LoVo (cell line): ENCODE measurements at regions not wholly inside any gene's neighbourhood (a gene's known extent, or its start where the extent isn't known, plus 50 kb on each side); places are given as distances from the start of the nearest gene placed in this dataset.

Experiments used
- DNase-seq: peaks from one replicate; pipeline ENCODE4 v3.0.0-alpha.2; 2016; ENCODE audit warnings: low spot score

DNA sequence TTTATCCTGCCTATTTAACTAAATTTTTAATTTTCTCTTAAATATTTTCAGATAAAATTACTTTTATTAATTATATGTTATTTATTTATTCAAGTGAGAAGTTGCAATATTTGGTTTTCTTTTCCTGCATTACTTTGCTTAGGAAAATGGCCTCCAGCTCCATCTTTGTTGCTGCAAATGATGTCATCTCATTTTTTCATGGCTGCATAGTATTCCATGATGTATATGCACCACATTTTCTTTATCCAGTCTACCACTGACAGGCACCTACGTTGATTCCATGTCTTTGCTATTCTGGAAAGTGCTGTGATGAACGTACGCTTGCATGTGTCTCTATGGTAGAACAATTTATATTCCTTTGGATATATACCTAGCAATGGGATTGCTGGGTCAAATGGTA is 186.9 kb upstream of the LYPLAL1 start:
- no peak for DNase-seq

DNA sequence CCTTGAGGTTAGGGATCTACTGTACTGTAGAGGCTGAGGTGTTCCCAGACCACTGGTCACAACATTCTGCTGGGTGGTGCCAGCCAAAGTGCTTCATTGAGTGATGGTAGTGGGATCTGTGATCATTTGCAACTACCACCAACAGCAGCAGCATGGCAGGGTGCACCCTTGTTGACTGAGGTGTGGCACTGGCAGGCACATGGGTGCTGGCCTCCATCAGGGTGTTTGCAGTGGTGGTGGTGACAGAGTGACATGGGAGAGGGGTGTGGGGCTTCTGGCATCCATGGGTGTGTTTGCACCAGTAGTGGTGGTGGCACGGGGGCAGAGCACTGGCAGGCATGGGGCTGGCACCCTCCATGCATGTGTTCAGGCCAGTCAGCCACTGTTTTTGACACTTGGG is 183.7 kb upstream of the LYPLAL1 start:
- no peak for DNase-seq

DNA sequence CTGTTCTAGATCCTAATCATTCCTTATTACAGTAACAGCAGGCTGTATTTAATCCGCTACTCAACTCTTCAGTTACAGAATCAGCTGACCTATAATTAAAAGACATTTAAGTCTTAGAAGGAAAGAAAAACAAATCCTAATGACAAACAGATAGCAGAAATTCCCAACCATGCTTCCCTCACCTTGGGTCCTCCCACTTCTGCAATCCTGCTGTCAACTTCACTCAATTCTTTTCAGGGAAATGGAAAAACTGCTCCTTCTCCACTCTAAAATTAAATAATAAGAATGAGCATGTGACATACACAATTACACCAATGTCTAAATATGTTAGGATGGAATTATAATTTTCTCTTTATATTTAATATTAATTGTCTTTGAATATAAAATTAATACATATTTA is 182.6 kb upstream of the LYPLAL1 start:
- no peak for DNase-seq

DNA sequence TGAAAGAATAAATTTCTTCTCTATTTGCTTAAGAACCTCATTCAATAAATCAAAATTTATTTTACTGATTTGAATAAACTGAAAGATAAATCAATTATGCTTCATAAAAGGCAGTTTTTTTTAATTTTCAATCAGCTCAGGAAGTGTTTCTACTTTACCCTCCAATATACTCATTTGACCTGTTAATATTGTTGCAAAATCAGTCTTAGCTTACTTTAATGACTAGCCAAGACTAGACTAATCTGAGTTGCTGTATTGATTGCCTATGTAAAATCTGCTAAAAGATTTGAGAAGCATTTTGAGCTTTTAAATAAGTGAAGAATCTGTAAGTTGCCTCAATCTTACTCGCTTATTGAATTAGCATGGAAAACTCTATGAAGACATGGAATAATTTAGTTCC is 179.1 kb upstream of the LYPLAL1 start:
- no peak for DNase-seq

DNA sequence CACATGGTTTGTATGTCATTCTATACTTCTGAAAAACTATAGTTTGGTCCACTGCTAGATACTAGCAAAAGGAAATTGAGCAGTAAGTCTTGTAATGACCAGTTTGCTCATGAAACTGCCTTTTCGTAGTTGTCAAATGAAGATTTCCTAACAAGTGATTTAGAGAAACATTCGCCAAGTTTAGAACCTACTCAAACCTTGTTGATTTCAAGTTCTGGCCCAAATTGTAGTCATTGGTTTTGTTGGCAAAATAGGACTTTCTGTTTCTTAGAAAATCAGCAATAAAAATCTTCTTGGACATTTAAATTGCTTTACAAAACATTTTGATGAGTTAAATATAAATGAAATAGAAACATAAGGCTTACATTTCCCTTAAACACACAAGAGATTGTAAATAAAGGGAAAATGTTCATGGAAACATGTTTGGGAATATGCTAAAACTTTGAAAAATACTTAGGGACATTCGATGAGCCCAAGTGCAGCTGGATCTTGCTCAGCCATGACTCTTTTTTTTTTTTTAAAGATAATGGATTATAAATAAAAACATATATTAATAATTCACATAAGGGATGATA is 178.5 kb upstream of the LYPLAL1 start:
- DNase-seq: no peak

DNA sequence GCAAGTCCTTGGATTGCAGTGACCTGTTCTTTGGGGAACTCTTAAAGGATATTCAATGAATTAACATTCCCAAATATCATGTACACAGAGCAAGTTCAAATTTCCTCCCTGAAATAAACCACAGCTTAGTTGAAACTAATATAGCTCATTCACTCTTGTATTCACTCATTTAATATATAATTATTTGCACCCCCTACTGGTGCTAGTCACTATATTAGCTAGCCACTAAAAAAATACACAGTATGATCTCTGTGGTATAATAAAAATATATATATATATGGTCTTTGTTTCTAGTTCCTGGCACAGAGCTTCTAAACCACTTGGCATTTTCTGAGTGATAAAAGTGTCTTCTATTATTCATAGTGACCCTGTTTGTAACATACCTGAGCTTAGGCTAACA is 177.3 kb upstream of the LYPLAL1 start:
- DNase-seq: no peak

DNA sequence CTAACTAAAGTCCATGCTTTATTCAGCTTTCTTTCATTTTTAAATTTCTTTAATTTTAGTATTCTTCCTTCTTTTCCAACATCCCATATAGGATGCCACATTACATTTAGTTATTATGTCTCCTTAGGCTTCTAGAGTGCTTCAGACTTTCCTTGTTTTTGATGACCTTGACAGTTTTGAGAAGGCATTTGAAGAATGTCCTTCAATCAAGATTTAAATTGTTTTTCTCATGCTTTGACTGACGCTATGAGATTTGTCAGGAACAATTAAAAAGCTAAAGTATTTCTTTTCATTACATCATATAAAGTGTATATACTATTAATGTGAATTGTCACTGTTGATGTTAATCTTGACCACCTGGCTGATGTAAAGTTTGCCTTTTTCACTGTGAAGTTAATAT is 173.7 kb upstream of the LYPLAL1 start:
- DNase-seq: no peak

DNA sequence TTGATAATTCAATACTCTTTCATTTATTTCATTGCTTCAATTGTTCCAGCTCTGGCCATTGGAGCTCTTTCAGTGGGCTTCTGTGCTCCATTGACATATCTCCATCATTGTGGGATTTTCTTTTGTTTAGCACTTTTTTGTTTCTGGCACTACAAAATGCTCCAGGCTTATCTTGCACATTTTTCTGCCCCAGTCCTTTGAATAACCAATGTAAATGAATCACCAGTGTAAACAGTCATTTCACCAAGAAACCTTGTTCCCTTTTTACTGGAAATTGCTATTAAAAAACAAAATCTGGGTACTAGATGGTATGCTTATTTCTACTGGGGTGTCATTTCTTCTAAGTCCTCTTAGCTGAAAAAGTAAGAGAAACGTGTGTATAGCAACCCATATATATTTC is 173.0 kb upstream of the LYPLAL1 start:
- no peak for DNase-seq

DNA sequence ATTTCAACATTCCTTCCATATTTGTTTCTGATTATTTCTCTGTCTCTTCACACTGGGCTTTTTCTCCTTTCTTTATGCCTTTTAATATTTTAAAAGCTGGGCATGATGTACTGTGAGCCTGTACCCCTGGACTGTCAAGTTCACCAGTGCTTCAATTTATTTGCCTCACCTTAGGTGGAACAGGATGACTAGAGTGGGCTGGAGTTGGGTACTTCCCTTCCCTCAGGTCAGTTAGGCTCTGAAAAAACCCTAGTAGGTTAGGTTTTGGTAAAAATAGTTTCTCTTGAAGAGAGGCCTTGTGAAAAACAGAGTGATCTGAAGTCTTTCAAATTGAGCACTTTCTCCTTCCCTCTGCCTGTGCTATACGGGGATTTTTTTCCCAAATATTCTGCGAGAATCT is 163.0 kb upstream of the LYPLAL1 start:
- DNase-seq: no peak

DNA sequence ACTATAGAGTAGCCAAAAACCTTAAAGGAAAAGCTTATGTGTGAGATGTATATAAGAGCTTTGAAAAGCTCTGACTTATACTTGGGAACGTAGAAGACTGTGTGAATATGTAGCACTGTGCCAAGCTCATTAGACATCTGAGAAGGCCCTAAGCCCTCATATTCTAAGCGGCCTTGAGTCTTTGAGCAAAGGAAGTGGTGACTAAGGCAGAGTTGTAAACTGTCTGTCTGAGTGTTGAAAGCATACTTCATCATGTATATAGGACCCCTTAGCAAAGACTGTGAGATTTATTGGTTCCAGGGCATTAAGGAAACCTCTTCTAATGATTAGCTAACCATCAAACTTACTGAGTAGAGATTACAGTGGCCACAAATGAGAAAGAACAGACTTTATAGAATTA is 153.3 kb upstream of the LYPLAL1 start:
- no peak for DNase-seq

DNA sequence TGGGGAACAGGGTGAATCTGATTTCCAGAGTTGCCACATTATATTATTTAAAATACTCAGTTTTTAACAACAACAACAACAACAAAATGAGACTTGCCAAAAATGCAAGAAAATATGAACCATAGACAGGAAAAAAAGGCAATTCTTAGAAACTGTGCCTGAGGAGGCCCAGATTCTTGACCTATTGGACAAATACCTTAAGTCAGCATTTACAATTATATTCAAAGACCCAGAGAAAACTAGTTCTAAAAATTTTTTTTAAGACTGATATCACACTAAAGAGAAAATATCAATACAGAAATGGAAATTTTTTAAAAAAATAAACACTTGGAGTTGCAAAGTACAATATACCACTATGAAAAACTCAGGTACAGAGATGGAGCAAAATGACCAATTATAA is 152.8 kb upstream of the LYPLAL1 start:
- no peak for DNase-seq

DNA sequence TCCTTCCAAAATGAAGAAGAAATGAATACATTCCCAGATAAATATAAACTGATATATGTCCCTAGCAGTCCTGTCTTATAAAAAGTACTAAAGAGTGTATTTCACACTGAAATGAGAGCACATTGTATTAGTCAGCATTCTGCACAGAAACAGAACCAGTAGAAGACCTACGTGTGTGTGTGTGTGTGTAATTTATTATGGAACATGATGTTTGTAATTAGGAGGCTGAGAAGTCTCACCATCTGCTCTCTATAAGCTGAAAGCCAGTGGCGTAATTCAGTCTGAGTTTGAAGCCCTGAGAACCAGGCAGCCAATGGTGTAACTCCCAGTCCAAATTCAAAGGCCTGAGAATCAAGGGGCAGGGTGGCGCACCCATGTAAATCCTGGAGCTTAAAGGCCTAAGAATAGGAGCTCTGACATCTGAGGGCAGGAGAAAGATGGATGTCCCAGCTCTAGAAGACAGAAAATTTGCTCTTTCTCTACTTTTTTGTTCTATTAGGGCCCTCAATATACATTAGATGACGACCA is 146.5 kb upstream of the LYPLAL1 start:
- no peak for DNase-seq

DNA sequence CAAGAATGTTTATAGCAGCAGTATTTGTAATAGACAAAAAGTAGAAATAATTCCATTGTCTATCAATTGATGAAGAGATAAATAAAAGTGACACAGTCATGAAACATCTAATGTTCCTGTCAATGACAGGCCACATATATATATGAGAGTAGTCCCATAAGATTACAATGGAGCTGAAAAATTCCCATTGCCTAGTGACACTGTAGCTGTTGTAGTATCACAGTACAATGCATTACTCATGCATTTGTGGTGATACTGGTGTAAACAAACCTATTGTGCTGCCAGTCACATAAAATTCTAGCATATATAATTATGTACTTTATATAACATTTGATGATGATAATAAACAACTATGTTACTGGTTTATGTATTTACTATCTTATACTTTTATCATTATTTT is 141.9 kb upstream of the LYPLAL1 start:
- DNase-seq: no peak

DNA sequence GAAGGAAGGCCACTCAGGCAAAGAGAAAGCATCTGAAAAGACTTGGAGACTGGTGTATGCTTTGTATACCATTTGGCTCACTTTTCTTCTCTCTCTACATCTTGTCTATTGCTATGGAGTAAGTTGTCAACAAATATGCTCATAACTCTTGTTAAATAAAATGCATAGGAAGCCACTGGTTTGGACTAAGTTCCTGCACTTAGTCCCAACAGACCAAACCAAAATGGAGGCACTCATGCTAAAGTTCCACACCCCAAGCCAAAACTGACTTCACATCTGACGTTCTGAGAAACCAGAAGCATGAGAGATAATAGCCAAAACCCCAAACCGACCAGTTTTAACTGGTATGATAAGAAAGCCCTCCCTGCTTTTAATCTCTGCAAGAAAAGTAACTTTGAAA is 135.3 kb upstream of the LYPLAL1 start:
- DNase-seq: no peak

DNA sequence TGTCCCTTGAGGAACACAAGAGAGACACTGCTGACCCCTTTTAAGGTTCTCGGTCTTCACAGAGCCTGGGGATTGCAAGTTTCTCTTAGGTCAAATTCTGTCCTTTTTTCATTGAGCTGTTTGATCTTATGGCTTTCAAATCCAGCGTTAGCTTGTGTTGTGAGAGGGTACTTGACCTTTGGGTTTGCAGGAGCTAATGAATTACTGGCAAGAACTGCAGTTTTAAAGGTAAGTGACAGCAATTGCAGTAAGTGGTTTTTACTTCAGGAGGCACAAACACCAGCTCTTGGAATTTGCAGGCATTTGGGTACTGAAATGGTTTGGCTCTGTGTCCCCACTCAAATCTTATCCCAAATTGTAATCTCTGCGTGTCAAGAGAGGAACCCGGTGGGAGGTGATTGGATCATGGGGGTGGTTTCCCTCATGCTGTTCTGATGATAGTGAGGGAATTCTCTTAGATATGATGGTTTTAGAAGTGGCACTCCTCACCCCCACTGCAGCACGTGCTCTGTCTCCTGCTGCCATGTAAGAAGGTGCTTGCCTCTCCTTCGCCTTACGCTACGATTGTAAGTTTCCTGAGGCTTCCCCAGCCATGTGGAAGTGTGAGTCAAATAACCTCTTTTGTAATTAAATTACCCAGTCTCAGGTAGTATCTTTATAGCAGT is 134.5 kb upstream of the LYPLAL1 start:
- no peak for DNase-seq

DNA sequence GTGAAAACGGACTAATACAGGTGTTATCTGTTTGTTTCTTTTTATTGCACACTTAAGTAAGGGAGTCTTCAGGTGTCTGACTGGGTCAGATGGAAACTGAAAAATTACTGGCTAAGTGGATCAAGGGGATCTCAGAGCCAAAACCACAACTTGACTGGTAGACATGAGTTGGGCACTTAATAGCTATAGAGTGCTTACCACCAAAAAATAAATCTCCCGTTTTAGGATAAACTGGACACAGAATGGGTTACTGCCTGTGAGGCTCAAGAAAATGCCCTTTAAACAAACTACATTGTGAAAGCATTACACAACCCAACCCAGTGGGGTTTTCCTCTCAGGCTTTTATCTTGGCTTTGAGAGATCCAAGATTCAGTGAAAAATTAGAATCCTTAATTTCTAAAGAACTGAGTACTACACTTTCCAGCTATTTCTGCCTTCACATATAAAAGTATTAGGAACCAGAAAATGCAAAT is 134.0 kb upstream of the LYPLAL1 start:
- no peak for DNase-seq

DNA sequence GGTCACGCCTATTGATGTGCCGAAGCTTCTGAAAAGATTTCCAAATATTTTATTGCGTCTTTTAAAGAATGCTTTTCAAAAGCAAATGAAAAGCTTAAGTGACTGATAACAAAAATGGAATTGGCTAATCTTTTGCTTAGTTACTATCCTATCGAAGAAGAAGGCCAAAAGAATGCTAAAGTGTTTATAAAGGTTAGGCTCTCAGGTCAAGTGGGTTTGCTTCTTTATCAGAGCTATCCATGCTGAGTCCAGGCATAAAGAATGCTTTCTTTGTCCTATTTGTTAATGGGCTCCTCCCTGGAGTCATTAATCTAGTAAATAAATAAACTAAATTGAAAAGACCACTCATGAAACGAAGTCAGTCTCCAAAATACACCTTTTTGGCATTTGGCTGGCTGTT is 133.4 kb upstream of the LYPLAL1 start:
- DNase-seq: no peak

DNA sequence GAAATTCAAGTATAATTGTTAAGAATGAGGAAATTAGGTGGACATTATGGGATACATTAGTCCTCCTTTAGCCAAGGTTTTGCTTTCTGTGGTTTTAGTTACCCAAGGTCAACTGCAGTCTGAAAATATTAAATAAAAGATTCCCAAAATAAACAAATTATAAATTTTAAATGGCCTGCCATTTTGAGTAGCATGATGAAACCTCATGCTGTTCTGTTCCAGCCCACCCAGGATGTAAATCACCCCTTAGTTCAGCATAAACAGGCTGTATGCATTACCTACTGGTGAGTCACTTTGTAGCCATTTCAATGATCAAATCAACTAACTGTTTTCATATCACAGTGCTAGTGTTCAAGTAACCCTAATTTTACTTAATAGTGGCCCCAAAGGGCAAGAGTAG is 132.5 kb upstream of the LYPLAL1 start:
- no peak for DNase-seq

DNA sequence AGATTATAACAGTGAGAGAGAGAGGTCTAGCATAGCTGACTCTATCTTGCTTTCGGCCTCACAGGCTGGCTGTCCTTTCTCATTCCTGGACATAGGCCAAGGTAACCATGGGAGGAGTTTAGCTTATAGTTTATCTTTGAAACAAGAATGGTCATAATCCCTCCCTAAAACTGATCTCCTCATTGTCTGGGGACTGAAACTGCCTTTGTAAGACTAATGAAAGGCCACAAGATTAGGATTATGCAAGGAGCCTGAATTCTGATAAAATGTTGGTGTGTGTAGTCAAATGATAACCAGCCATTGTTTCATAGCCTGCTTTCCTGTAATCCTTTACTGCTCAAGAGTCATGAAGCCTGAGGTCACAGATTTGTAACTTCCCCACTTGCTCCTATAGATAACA is 131.9 kb upstream of the LYPLAL1 start:
- no peak for DNase-seq

DNA sequence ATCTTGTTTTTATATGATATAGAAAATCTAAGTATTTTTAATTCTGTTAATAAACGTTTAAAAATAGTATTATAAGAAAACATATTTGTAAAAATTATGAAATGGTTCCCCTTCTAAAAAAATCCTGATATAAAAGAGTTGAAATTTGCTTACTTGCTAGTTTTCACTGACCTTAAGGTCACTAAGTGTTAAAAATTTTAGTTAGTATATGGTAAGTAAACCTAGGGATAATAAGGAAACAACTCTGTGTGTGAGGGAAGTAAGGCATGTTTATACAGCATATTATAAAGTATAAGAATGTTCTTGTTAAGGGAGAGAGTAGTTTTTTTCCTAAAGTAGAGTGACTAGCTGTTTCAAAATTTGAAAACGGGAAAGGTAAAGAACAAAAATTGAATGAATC is 130.9 kb upstream of the LYPLAL1 start:
- no peak for DNase-seq

DNA sequence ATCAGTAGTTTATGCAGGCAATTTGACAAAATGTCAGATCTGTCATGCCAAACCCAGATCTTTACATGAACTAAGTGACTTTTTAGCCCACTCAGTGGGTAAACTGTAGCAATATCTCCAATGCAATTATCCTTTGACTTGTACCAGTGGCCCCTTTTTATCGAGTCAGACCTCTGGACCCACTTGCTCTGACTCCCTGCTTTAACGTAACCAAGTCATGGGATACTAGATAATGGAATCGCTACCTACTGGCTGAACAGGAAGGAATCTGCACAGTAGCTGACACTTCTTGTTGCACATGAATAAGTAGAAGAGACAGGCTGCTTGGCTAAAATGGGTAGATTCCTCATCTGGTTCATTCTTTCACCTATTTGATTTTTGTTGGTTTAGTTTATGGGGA is 128.4 kb upstream of the LYPLAL1 start:
- DNase-seq: no peak

DNA sequence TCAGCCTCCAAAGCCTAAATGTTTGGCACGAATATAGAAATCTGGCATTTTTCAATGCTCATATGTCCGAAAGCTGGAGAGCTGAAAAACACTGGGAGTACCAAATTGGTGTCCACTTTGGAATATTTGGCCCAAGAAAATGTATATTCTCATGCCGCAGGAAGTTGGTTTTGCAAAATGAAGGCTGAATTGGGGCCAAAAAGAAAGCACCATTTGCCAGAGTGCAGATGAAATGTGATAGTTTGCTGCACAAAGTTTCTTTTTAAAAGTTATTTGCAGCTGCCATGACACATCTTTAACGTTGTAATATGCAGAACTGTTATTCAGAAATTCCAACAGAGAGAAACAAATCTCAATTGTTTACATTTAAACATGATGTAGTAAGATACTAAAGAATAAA is 124.2 kb upstream of the LYPLAL1 start:
- no peak for DNase-seq

DNA sequence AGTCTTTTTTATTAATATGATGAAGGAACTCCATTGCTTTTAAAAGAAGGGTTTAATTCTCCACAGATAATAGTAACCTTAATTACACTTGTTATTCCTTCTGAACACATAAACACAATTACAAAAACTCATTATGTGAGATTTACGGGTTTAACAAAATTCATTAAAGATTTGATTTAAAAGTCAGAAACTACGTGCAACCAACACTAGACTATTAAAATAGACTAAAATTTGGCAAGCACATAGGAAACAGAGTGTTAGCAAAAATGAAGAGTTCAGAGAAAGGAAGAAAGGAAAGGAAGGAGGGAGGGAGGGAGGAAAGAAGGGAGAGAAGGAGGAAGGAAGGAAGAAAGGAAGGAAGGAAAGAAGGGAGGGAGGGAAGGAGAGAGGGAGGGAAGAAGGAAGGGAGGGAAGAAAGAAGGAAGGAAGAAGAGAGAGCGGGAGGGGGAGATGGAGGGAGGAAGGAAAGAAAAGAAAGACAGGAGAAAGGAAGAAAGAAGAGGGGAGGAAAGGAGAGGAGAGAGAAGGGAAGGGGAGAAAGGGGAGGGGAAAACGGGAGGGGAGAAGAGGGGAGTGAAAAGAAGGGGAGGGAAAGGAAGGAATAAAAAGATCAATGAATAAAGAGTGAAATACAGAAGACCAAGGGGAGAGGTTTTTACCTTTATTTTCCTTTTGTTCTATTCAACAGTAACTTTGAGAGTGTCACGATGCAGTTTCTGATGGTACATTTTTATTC is 123.4 kb upstream of the LYPLAL1 start:
- DNase-seq: no peak

DNA sequence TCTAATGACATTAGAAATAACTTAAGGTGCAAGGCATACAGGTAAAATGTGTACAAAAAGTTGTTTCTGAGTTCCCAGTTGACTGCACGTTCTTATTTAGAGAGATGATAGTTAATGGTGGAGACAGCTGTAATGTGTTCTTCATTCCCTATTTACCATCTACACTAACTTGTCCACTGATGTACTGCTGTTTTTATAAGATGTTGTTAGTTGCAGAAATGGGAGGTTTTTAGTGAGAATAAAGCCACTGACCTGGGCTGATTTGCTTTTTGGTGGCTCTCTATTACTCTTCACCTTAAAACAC is 122.9 kb upstream of the LYPLAL1 start:
- no peak for DNase-seq
